Peyer's patch (tissue), 4 donors: ENCODE measurements at regions not wholly inside any gene's neighbourhood (a gene's known extent, or its start where the extent isn't known, plus 50 kb on each side); places are given as distances from the start of the nearest gene placed in this dataset.

Experiments
- DNase-seq, 3 donors: peaks; one replicate each; pipeline ENCODE4 v3.0.0-alpha.2; 2017 to 2019
- H3K27ac ChIP-seq, 4 donors: fragments of 200-600 bp; sonication (generic); one replicate each; pipeline ENCODE4 v1.5.1; 2016 to 2019
- H3K27me3 ChIP-seq, 2 donors: fragments of 200-600 bp; sonication (generic); one replicate each; pipeline ENCODE4 v1.5.1; 2019
- H3K36me3 ChIP-seq, 3 donors: fragments of 200-600 bp; sonication (generic); one replicate each; pipeline ENCODE4 v1.5.1; 2016 to 2019
- H3K4me1 ChIP-seq, 4 donors: fragments of 200-600 bp; sonication (generic); one replicate each; pipeline ENCODE4 v1.5.1; 2016 to 2019
- H3K4me3 ChIP-seq, 4 donors: fragments of 200-600 bp; sonication (generic); 1 replicate in 3 of 4; 2 replicates in 1 of 4; pipeline ENCODE4 v1.5.1; 2016 to 2019; ENCODE audit warnings: mild to moderate bottlenecking in 1 of 4
- H3K9me3 ChIP-seq, 4 donors: fragments of 200-600 bp; sonication (generic); one replicate each; pipeline ENCODE4 v1.5.1; 2016 to 2019; ENCODE audit warnings: mild to moderate bottlenecking in 1 of 4
- CTCF ChIP-seq, 6 experiments: fragments of 450-650 bp in 4 of 6; fragments of 200-600 bp in 2 of 6; sonication (generic) in 1 of 6; IDR thresholded peaks; one replicate each; pipeline ENCODE4 v1.5.1; 2017 to 2019; ENCODE audit warnings: antibody characterized with exemption in 6 of 6, mild to moderate bottlenecking in 3 of 6, moderate library complexity in 1 of 6
- POLR2A ChIP-seq, 2 donors: fragments of 450-650 bp; IDR thresholded peaks; one replicate each; pipeline ENCODE4 v1.5.1; 2017; ENCODE audit warnings: antibody characterized with exemption in 2 of 2, mild to moderate bottlenecking in 2 of 2, moderate library complexity in 2 of 2

- no peak overlapping the region for H3K4me3 ChIP-seq
- no peaks in the 10 kb centered on the region for H3K36me3 ChIP-seq
- H3K9me3 ChIP-seq: no peaks in the 10 kb centered on the region
- no peak overlapping the region for H3K27ac ChIP-seq
- TF ChIP-seq CTCF (IDR thresholded peaks at IDR 0.05): no peak
- DNase-seq: peak in 1 of 3 donors; percentile 39
- no peaks in the 10 kb centered on the region for H3K27me3 ChIP-seq
- peaks cover 0 to 8% (median 0%) of the 10 kb centered on the region in 4 donors for H3K4me1 ChIP-seq
Measured at GRCh38 chr22:23405366-23405851, 174.7 kb downstream of the IGLL1 start.

- Histone ChIP-seq H3K27me3 (no peaks in the 10 kb centered on the region), H3K4me3 (no peak overlapping the region), H3K36me3 (no peaks in the 10 kb centered on the region), H3K27ac (no peak overlapping the region), H3K9me3 (no peaks in the 10 kb centered on the region), H3K4me1 (peaks cover 0 to 8% (median 0%) of the 10 kb centered on the region in 4 donors)
- DNase-seq: peak in 2 of 3 donors; percentile 46 to 63
- TF ChIP-seq POLR2A (IDR thresholded peaks at IDR 0.05): no peak
- TF ChIP-seq CTCF (IDR thresholded peaks at IDR 0.05): no peak
Measured at GRCh38 chr22:23404689-23405365, 175.3 kb downstream of the IGLL1 start.

GRCh38 chr22:23403720-23404688 lies 176.1 kb downstream of the IGLL1 start:
- no peaks in the 10 kb centered on the region for H3K27me3 ChIP-seq
- peaks cover 0 to 8% (median 0%) of the 10 kb centered on the region in 4 donors for H3K4me1 ChIP-seq
- H3K9me3 ChIP-seq: no peaks in the 10 kb centered on the region
- TF ChIP-seq CTCF (IDR thresholded peaks at IDR 0.05) (no peak), POLR2A (IDR thresholded peaks at IDR 0.05) (no peak)
- H3K27ac ChIP-seq: no peak overlapping the region
- no peak overlapping the region for H3K4me3 ChIP-seq
- peak in 2 of 3 donors; percentile 38 to 43 for DNase-seq
- no peaks in the 10 kb centered on the region for H3K36me3 ChIP-seq

- H3K36me3 ChIP-seq: no peaks in the 10 kb centered on the region
Measured at GRCh38 chr22:23403152-23403719, 176.9 kb downstream of the IGLL1 start.

More at GRCh38 chr22:23403152-23403719, 176.9 kb downstream of the IGLL1 start:
- Histone ChIP-seq H3K27me3 (no peaks in the 10 kb centered on the region), H3K27ac (no peak overlapping the region), H3K4me3 (peak overlapping the region in 1 of 4 donors; percentile 48), H3K4me1 (peaks cover 0 to 8% (median 0%) of the 10 kb centered on the region in 4 donors), H3K9me3 (no peaks in the 10 kb centered on the region)
- TF ChIP-seq CTCF (IDR thresholded peaks at IDR 0.05): no peak
- no peak for TF ChIP-seq POLR2A (IDR thresholded peaks at IDR 0.05)
- DNase-seq: peak in 2 of 3 donors; percentile 38 to 40
